ENCODE measurements at regions not wholly inside any gene's neighbourhood (a gene's known extent, or its start where the extent isn't known, plus 50 kb on each side); places are given as distances from the start of the nearest gene placed in this dataset.

GRCh38 chr18:46372670-46373069 lies 268.5 kb downstream of the HAUS1 start:
- no TSS peak for BruUV-seq (replicated peaks)
- Histone ChIP-seq H2AFZ (no peak overlapping the region), H3K36me3 (ENCODE audit: low read depth) (no peaks in the 10 kb centered on the region), H3K27ac (no peak overlapping the region), H3K4me1 (replicated peaks; ENCODE audit: insufficient read depth) (peaks cover 13% of the 10 kb centered on the region; the same call in 1 of the 2 replicates), H3K9me3 (ENCODE audit: insufficient read depth, low read depth) (no peaks in the 10 kb centered on the region), H3K9me2 (ENCODE audit: insufficient read depth) (no peaks in the 10 kb centered on the region; the same call in 1 of the 2 replicates), H4K20me1 (ENCODE audit: insufficient read depth) (peaks cover 74% of the 10 kb centered on the region), H3K79me2 (ENCODE audit: low read depth) (peaks cover 13% of the 10 kb centered on the region; the same call in 1 of the 2 replicates), H3K27me3 (ENCODE audit: insufficient read depth, low read depth) (no peaks in the 10 kb centered on the region), H3F3A (ENCODE audit: insufficient read depth, low read depth) (no peaks in the 10 kb centered on the region), H3K4me3 (no peak overlapping the region), H3K4me2 (no peak overlapping the region)
- POLR2A ChIA-PET (ENCODE audit: unreplicated experiment) = interaction anchor here (0.6 kb wide), 1 partner anchor 60 kb away, joined by 4 read pairs; no protein-coding TSS in a partner anchor
- no peak for DNase-seq
- CTCF ChIA-PET = interaction anchor here (0.6 kb wide), 1 partner anchor 37 kb away, joined by 6 read pairs; no protein-coding TSS in a partner anchor
- no peak for TF ChIP-seq EZH2 (IDR thresholded peaks at IDR 0.05; ENCODE audit: low read depth)
- no peak for TF ChIP-seq CTCF (conservative IDR thresholded peaks at IDR 0.05)
- intact Hi-C loops (cut with micrococcal nuclease; ENCODE audit: unreplicated experiment) = loop anchor here (10.0 kb wide), 1 partner anchor 88 kb away; no protein-coding TSS in a partner anchor

GRCh38 chr18:46373131-46373530 lies 268.9 kb downstream of the HAUS1 start:
- H3K9me3 ChIP-seq (ENCODE audit: insufficient read depth, low read depth) = no peaks in the 10 kb centered on the region
- TF ChIP-seq EZH2 (IDR thresholded peaks at IDR 0.05; ENCODE audit: low read depth) = no peak
- TF ChIP-seq CTCF (conservative IDR thresholded peaks at IDR 0.05) = no peak
- no peaks in the 10 kb centered on the region for H3K9me2 ChIP-seq (ENCODE audit: insufficient read depth)
- DNase-seq = no peak
- H3K79me2 ChIP-seq (ENCODE audit: low read depth) = peaks cover 11% of the 10 kb centered on the region; the same call in 1 of the 2 replicates
- H3K27me3 ChIP-seq (ENCODE audit: insufficient read depth, low read depth) = no peaks in the 10 kb centered on the region
- no peaks in the 10 kb centered on the region for H3F3A ChIP-seq (ENCODE audit: insufficient read depth, low read depth)
- H3K4me2 ChIP-seq = no peak overlapping the region
- H2AFZ ChIP-seq = no peak overlapping the region
- no TSS peak for BruUV-seq (replicated peaks)
- H3K4me3 ChIP-seq = no peak overlapping the region
- CTCF ChIA-PET = interaction anchor here (0.6 kb wide), 1 partner anchor 38 kb away, joined by 6 read pairs; no protein-coding TSS in a partner anchor
- peaks cover 75% of the 10 kb centered on the region for H4K20me1 ChIP-seq (ENCODE audit: insufficient read depth)
- H3K4me1 ChIP-seq (replicated peaks; ENCODE audit: insufficient read depth) = peaks cover 13% of the 10 kb centered on the region; the same call in 1 of the 2 replicates
- intact Hi-C loops (cut with micrococcal nuclease; ENCODE audit: unreplicated experiment) = loop anchor here (10.0 kb wide), 1 partner anchor 88 kb away; no protein-coding TSS in a partner anchor
- no peak overlapping the region for H3K27ac ChIP-seq
- POLR2A ChIA-PET (ENCODE audit: unreplicated experiment) = interaction anchor here (0.6 kb wide), 1 partner anchor 60 kb away, joined by 4 read pairs; no protein-coding TSS in a partner anchor
- H3K36me3 ChIP-seq (ENCODE audit: low read depth) = no peaks in the 10 kb centered on the region

- Histone ChIP-seq H3F3A (ENCODE audit: insufficient read depth, low read depth) (no peaks in the 10 kb centered on the region), H4K20me1 (ENCODE audit: insufficient read depth) (peaks cover 76% of the 10 kb centered on the region), H3K79me2 (ENCODE audit: low read depth) (0 out of 2 replicates have a peak, but pooled peaks cover 8% of the 10 kb centered on the region), H3K27me3 (ENCODE audit: insufficient read depth, low read depth) (no peaks in the 10 kb centered on the region), H3K4me2 (no peak overlapping the region), H2AFZ (no peak overlapping the region), H3K9me3 (ENCODE audit: insufficient read depth, low read depth) (no peaks in the 10 kb centered on the region), H3K27ac (no peak overlapping the region), H3K4me1 (replicated peaks; ENCODE audit: insufficient read depth) (peaks cover 13% of the 10 kb centered on the region; the same call in 1 of the 2 replicates), H3K4me3 (no peak overlapping the region), H3K36me3 (ENCODE audit: low read depth) (no peaks in the 10 kb centered on the region), H3K9me2 (ENCODE audit: insufficient read depth) (no peaks in the 10 kb centered on the region)
- BruUV-seq (replicated peaks) = no TSS peak
- intact Hi-C loops (cut with micrococcal nuclease; ENCODE audit: unreplicated experiment) = loop anchor here (2.0 to 10.0 kb wide), 2 partner anchors 39 to 89 kb away; a partner anchor contains a TSS
- DNase-seq = no peak
- TF ChIP-seq EZH2 (IDR thresholded peaks at IDR 0.05; ENCODE audit: low read depth) = no peak
- no peak for TF ChIP-seq CTCF (conservative IDR thresholded peaks at IDR 0.05)
- ChIA-PET CTCF (no interaction called here), POLR2A (ENCODE audit: unreplicated experiment) (no interaction called here)
These were observed 269.6 kb downstream of the HAUS1 start for GRCh38 chr18:46373791-46374190.
